Hematopoietic multipotent progenitor cell treated with erythropoietin and hydrocortisone succinate and interleukin-3 and kit ligand, for 6 days (in vitro differentiated cells): ENCODE measurements at regions not wholly inside any gene's neighbourhood (a gene's known extent, or its start where the extent isn't known, plus 50 kb on each side); places are given as distances from the start of the nearest gene placed in this dataset.
"Not testable (repeated sequence)": the region's sequence is repeated elsewhere in the genome, so short reads cannot be mapped to it uniquely, and the experiment has no call there.

Experiments
- DNase-seq: peaks from one replicate; pipeline ENCODE4 v3.0.0-alpha.2; 2015

DNA sequence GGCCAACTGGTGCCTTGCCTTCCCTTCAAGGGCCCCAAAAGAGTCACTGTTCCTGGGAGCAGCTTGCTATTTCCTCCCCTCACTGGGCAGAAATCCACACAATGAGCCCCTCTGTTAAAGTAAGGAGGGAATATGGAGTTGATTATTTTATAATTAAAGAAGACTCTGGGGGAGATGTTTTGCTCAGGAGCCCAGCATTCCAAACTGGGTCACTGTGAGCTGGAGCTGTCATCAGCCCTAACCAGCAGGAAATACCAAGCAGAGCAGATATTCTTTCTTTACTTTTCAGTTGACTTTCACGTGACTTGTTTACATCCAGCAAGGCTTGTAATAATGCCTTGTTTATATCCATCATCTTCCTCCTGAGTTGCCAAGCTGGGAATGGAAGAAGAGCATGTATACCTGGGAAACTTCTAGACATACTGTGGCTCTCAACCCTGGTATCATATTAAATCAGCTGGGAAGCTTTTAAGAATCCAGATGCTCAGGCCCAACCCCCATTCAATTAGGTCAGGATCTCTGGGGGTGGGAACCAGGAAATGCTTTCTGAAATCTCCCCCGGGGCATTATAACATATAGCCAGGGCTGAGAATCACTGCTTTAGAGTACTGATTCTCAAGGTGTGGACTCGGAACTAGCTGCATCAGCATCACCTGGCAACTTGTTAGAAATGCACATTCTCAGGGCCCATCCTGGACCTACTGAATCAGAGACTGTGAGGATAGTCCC lies 175.6 kb upstream of the MYLIP start:
- DNase-seq, result no peak

GRCh38 chr6:15952231-15953151 lies 176.4 kb upstream of the MYLIP start:
- no peak for DNase-seq

- DNase-seq, result no peak
These were observed 177.8 kb upstream of the MYLIP start for GRCh38 chr6:15950962-15951569.

DNA sequence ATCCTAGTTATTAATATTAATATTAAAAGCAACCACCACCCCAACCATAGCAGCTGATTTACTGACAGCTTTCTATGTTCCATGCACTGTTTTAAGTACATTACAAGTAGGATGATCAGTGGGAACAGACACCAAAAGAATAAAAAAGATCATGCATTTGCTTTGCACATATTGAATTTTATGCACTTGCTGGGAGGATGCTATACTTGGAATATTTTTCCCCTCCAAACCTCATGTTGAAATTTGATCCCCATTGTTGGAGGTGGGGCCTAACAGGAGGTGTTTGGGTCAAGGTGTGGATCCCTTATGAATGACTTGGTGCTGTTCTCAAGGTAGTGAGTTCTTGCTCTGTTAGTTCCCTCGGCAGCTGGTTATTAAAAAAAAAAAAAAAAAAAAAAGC lies 178.9 kb upstream of the MYLIP start:
- no peak for DNase-seq

- peak; percentile 19 for DNase-seq
These were observed 179.7 kb upstream of the MYLIP start for GRCh38 chr6:15948930-15949900.

- no peak for DNase-seq
These were observed 181.0 kb upstream of the MYLIP start for GRCh38 chr6:15947923-15948322.

GRCh38 chr6:15947436-15947835 lies 181.4 kb upstream of the MYLIP start:
- no peak for DNase-seq

DNA sequence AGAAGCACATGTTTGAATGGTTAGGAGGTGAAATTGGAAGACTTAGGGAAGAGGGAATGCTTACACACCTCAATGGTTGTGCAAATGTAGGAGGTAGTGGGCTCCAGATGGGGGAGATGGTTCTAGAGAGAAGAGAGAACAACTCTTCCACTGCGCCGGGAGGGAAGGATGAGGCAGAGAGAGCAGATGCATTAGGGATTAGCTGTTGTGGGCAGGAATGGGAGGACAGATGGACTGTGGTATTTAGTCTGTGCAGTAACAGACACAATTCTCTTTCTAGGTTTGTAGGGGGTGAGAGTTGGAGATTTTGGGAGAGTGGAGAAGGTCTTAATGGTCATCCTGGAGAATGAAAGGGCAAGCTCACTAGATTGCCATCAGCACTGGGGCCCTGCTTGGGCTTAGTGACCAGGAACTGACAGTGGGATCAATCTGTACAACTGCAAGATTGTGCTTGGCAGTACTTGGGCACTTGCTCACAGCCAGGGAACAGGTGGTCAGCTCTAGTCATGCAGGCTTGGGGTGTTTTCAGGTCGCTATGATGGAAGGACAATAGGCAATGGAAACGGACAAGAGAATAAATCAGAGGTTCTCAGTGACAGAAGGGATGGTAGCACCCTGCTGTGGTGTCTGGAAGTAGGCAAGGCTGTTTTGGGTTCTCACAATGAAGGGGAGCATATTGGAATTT lies 182.0 kb upstream of the MYLIP start:
- no peak for DNase-seq

DNA sequence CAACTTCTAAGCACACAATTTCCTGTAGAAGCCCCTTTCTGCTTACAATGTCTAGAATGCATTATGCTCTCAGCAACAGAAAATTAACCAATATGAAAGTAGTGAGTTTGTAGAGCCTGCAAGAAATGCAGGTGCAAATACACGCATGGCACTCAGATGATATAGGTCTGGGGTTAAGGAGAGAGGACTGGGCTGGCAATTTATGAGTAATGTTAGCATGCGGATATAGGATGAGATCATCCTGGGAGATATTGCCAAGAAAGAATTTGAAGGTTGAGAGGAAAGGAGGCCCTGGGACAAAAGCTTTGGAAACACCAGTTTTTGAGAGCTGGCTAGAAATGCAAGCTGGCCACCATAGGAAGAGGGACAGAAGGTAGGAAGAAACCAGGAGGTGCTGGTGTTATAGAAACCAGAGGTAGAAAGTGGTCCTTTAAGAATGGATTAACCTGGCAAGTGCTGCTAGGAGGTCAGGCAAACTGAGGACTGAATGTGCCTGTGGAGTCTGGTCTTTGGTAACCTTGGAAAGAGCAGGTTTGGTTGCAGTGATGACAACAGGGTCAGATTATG lies 183.2 kb upstream of the MYLIP start:
- no peak for DNase-seq

DNA sequence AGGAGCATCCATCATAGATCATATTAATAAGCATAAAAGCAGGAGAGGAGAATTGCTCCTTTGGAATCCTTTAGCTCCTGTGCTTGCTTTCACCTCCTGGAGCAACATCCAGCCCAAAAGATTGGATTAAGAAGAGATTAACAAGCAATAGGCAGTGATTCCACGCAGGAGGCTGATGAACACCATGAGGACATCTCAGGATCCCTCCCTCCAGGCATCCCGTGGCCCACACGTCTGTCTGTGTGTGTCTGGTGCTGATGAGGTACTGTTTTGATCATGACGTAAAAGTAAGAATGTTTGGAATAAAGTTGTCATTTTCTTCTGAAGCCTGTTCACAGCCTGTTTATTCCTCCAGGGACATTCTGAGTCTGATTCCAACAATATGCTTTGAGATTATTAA lies 185.5 kb upstream of the MYLIP start:
- DNase-seq, result no peak

DNA sequence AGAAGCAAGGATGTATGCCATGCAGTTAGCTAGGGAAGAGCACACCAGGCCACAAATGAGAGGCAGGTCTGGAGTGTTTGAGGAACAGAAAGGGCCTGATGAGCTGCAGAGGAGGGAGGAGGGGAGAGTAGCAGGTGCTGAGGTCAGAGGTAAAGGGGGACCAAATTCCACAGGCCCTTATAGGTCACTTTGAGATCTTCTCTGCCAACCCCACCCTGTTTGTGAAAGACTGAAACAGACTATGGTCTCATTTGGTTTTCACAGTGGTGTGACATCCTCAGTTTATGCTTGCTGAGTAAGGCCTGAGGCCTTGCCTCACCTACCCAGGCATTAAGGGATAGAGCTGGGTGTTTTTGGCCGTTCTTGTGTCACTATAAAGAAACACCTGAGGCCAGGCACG lies 187.7 kb upstream of the MYLIP start:
- no peak for DNase-seq

GRCh38 chr6:15938107-15938506 lies 190.8 kb upstream of the MYLIP start:
- DNase-seq, result no peak

- DNase-seq, result peak; percentile 15
These were observed 191.3 kb upstream of the MYLIP start for GRCh38 chr6:15937602-15938001.

- peak; percentile 61 for DNase-seq
These were observed 192.4 kb upstream of the MYLIP start for GRCh38 chr6:15936503-15936902.

DNA sequence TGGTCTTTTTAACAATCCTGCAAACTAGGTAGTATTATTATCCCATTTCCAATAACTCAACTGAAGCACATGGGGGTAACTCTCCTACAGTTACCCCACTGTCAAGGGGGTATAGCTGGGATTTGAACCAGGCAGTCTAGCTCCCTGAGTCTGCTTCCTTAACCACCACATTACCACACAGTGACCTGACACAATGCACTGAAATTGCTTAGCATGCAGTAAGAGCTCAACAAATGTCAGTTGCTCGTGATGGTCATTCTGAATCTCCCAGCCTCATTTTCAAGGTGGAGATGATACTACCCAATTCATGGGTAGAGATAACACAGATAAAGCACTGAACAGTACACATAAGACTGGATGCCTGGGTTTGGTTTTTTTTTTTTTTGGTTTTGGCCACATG lies 193.2 kb upstream of the MYLIP start:
- DNase-seq, result no peak

DNA sequence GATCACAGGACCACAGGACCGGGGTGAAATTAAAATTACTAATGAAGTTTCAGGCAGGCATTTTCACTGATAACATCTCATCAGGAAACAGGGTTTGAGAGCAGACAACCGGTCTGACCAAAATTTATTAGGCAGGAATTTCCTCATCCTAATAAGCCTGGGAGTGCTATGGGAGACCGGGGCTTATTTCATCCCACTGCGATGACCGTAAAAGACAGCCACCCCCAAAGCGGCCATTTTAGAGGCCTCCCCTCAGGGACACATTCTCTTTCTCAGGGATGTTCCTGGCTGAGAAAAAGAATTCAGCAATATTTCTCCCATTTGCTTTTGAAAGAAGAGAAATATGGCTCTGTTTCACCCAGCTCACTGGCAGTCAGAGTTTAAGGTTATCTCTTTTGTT lies 197.2 kb upstream of the MYLIP start:
- not testable (repeated sequence) for DNase-seq

DNA sequence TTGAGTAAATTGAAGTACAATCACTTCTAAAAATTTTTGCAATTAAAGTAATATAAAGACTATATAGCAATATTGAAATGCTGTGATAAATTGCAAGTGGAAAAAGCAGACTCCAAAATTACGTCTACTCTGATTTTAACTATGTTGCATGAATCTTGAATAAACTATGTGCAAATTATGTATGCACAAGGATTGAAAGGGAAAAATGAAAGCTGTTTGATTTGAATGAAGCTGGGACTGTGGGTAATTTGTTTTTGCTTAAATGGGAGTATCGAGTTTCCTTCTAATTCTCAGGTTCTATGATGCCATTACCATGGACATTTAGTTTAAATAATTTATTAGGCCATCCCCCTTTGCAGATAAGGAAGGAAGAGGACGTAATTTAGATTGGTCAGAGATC lies 198.7 kb upstream of the MYLIP start:
- no peak for DNase-seq

DNA sequence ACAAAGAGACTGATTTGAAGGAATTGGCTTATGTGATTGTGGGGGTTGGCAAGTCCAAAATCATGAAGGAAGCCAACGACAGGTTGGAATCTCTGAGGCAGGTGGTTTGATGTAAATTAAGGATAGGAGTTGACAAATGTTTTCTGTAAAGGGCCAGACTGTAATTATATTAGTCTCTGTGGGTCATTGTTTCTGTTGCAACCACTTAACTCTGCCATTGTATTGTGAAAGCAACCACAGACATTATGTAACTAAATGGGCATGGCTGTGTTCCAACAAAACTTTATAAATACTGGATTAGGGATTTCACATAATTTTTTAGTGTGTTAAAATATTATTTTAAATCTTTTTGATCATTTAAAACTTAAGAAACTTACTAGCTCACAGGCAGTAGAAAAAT lies 199.2 kb upstream of the MYLIP start:
- DNase-seq, result peak; percentile 53

- DNase-seq, result no peak
These were observed 201.2 kb upstream of the MYLIP start for GRCh38 chr6:15927531-15928225.

- no peak for DNase-seq
These were observed 202.6 kb upstream of the MYLIP start for GRCh38 chr6:15926256-15926655.

DNA sequence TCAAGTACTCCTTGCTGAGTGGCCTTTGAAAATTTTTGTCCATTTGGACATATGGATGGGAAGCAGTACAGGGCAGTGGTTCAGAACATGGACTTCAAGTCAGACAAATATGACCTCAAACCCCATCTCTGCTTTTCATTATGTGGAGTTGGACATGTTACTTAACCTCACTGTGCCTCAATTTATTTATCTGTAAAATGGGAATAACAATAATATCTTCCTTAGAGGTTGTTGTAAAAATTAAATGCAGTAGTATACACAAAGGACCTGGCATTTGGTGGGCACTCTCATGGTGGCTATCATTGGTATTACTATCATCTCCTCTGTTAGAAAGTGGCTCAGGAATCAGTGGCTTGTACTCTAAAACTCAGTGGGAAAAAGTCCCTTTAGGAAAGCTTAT lies 204.0 kb upstream of the MYLIP start:
- DNase-seq, result no peak
